ENCODE measurements at regions not wholly inside any gene's neighbourhood (a gene's known extent, or its start where the extent isn't known, plus 50 kb on each side); places are given as distances from the start of the nearest gene placed in this dataset.

GRCh38 chr9:89256225-89256624, 54.8 kb upstream of the CKS2 start:
- no peaks in the 10 kb centered on the region for H3K36me3 ChIP-seq
- TF ChIP-seq, protein P1, sequence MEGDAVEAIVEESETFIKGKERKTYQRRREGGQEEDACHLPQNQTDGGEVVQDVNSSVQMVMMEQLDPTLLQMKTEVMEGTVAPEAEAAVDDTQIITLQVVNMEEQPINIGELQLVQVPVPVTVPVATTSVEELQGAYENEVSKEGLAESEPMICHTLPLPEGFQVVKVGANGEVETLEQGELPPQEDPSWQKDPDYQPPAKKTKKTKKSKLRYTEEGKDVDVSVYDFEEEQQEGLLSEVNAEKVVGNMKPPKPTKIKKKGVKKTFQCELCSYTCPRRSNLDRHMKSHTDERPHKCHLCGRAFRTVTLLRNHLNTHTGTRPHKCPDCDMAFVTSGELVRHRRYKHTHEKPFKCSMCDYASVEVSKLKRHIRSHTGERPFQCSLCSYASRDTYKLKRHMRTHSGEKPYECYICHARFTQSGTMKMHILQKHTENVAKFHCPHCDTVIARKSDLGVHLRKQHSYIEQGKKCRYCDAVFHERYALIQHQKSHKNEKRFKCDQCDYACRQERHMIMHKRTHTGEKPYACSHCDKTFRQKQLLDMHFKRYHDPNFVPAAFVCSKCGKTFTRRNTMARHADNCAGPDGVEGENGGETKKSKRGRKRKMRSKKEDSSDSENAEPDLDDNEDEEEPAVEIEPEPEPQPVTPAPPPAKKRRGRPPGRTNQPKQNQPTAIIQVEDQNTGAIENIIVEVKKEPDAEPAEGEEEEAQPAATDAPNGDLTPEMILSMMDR (IDR thresholded peaks at IDR 0.05) = no peak
- no peak overlapping the region for H3K4me3 ChIP-seq (ENCODE audit: low read depth in 1 of 2, low read length in 1 of 2)
- no peaks in the 10 kb centered on the region for H3K9me3 ChIP-seq
- H3K27me3 ChIP-seq = peaks cover 4% of the 10 kb centered on the region
- H3K27ac ChIP-seq = no peak overlapping the region
- H3K4me1 ChIP-seq (ENCODE audit: control insufficient read depth in 1 of 2, insufficient read depth in 1 of 2, low read depth in 1 of 2, low read length in 1 of 2) = no peaks in the 10 kb centered on the region

GRCh38 chr9:89256642-89257041, 54.4 kb upstream of the CKS2 start:
- TF ChIP-seq, protein P1 (IDR thresholded peaks at IDR 0.05) = no peak
- no peak overlapping the region for H3K4me3 ChIP-seq (ENCODE audit: low read depth in 1 of 2, low read length in 1 of 2)
- no peaks in the 10 kb centered on the region for H3K4me1 ChIP-seq (ENCODE audit: control insufficient read depth in 1 of 2, insufficient read depth in 1 of 2, low read depth in 1 of 2, low read length in 1 of 2)
- H3K36me3 ChIP-seq = no peaks in the 10 kb centered on the region
- H3K9me3 ChIP-seq = no peaks in the 10 kb centered on the region
- peaks cover 8% of the 10 kb centered on the region for H3K27me3 ChIP-seq
- no peak overlapping the region for H3K27ac ChIP-seq

- Histone ChIP-seq H3K27ac (no peak overlapping the region), H3K9me3 (no peaks in the 10 kb centered on the region), H3K36me3 (no peaks in the 10 kb centered on the region), H3K27me3 (peaks cover 33% of the 10 kb centered on the region), H3K4me1 (ENCODE audit: control insufficient read depth in 1 of 2, insufficient read depth in 1 of 2, low read depth in 1 of 2, low read length in 1 of 2) (no peaks in the 10 kb centered on the region), H3K4me3 (ENCODE audit: low read depth in 1 of 2, low read length in 1 of 2) (no peak overlapping the region)
- TF ChIP-seq, protein P1 (IDR thresholded peaks at IDR 0.05) = no peak
Measured at GRCh38 chr9:89260525-89260924, 50.5 kb upstream of the CKS2 start.

All from neutrophil (primary cell).